Large intestine (tissue), 3 donors: ENCODE measurements at regions not wholly inside any gene's neighbourhood (a gene's known extent, or its start where the extent isn't known, plus 50 kb on each side); places are given as distances from the start of the nearest gene placed in this dataset.
"Not testable (repeated sequence)": the region's sequence is repeated elsewhere in the genome, so short reads cannot be mapped to it uniquely, and the experiment has no call there.

Experiments
- DNase-seq, 2 donors: peaks; one replicate each; pipeline versions ENCODE4 v3.0.0 to v3.0.0-alpha.2; 2013
- H3K27ac ChIP-seq: one replicate; pipeline ENCODE4 v1.5.1; 2013; ENCODE audit warnings: low read length
- H3K27me3 ChIP-seq: 2 replicates; pipeline ENCODE4 v1.6.1; 2013; ENCODE audit warnings: low read length; ENCODE audit not compliant: control insufficient read depth, insufficient read depth
- H3K36me3 ChIP-seq: 2 replicates; pipeline ENCODE4 v1.6.1; 2013; ENCODE audit warnings: low read length; ENCODE audit not compliant: control insufficient read depth, insufficient read depth
- H3K4me1 ChIP-seq: one replicate; pipeline ENCODE4 v1.6.1; 2013; ENCODE audit warnings: low read length; ENCODE audit not compliant: control insufficient read depth, insufficient read depth
- H3K4me3 ChIP-seq: one replicate; pipeline ENCODE4 v1.5.1; 2013; ENCODE audit warnings: low read length
- H3K9me3 ChIP-seq: one replicate; pipeline ENCODE4 v1.6.1; 2013; ENCODE audit warnings: mild to moderate bottlenecking, low read depth, low read length, moderate library complexity; ENCODE audit not compliant: control insufficient read depth
- WGBS: methylation state at CpG from one replicate; pipeline ENCODE4 v1.1.5; 2013; ENCODE audit warnings: low lambda C conversion rate; ENCODE audit not compliant: insufficient coverage; 5-methylcytosine and 5-hydroxymethylcytosine counted together

DNA sequence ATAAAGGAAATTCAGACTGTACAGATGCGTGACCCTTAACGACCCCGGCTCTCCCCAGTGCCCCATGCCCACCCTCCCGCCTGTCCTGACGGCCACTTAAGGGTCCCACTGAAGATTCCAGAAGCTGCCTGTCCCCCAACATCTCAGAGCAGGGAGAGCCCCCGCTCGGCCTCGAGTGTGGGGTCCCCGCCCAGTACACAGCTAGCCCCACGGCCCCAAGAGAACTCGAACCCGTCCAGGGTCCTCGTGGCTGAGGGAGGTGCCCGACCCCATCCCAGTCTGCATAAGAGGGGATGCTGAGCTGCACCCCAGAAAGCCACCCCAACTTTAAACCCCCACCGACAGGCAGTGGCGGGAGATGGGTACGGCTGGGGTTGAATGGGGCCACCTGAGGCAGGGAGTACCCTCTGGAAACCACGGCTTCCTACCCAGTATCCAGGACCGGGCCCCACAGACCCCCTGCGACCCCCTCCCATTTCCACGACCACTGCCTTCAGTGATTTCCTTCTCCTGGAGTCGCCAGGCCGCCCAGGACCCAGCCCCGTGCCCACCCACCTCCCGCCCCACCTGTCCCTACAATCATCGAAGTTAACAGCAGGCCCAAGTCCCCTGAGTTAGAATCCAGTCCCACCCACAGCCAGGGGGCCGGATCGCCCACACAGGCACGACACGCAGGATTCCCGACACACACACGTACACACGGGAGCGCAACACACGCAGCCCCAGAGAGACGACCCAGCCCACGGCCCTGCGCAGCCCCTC is 177.7 kb downstream of the SPATA31A1 start:
- not testable (repeated sequence) for H3K27me3 ChIP-seq, H3K9me3 ChIP-seq, DNase-seq, H3K4me1 ChIP-seq, H3K27ac ChIP-seq, H3K4me3 ChIP-seq, H3K36me3 ChIP-seq
- WGBS = no CpG with 5 or more reads among the region's 38 CpGs

DNA sequence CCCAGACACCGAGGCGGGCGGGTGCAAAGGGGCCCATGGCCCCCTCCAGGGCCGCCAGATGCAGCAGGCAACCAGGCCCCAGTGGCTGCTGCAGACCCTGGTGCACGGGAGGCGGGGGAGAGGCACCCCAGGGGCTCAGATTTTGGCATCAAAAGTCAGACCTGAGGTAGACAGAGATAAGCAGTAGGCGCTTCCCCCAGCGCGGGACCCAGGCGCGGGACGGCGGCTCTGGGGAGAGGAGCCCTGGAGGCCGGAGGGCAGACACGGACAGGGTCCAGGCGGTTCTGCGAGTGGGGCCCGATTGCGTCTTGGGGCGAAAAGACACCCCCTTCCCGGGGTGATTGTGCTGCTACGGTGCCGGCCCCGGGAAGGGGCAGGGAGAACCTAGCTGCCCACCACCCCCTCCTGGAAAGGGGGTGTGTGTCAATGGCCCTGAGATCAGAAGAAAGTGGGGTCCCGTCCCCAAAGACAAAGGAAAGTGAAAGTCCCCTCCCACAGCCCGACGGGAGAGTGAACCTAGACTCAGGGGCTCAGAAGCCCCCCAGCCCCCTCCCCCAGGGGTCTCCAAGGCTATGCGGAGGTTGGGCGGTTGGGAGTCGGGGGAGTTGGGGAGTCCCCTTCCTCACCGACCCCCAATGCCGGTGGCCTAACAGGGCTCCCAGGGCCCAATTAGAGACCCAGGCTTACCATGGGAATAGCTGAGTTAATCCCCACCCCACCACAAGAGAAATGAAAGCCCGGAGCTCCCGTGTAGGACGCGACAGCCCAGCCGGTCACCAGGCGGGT is 178.5 kb downstream of the SPATA31A1 start:
- DNase-seq, H3K36me3 ChIP-seq, H3K4me1 ChIP-seq, H3K4me3 ChIP-seq, H3K27ac ChIP-seq, H3K27me3 ChIP-seq, H3K9me3 ChIP-seq: not testable (repeated sequence)
- no CpG with 5 or more reads among the region's 38 CpGs for WGBS

DNA sequence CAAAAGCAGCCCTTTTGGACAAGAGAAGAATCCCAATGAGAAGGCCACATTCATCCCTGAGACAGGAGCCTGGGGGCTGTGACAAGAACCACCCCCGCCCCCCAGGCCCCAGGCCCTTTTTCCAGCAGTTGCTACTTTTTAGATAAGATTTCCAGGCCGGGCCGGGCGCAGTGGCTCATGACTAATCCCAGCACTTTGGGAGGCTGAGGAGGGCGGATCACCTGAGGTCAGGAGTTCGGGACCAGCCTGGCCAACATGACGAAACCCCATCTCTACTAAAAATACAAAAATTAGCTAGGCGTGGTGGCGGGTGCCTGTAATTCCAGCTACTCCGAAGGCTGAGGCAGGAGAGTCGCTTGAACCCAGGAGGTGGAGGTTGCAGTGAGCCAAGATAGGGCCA is 179.4 kb downstream of the SPATA31A1 start:
- WGBS = no CpG with 5 or more reads among the region's 11 CpGs
- not testable (repeated sequence) for H3K4me1 ChIP-seq, DNase-seq, H3K9me3 ChIP-seq, H3K36me3 ChIP-seq, H3K27me3 ChIP-seq, H3K27ac ChIP-seq, H3K4me3 ChIP-seq

DNA sequence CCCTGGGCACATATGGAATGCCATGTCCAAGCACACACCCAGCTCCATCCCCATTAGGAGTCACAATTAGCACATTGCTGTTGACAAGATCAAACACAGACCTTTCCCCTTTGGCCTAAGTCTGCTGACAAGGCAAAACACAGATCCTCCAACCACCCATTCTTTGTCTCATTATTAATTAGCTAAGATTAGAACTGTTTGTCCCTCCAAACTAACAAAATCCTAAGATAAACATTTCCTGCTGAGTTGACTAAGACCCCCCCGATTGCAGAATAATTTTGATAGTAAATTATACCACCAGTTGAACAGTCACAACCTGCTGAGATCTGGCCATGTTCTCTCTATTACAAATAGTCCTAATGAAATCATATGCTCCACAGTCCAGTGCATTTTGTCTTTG is 186.7 kb downstream of the SPATA31A1 start:
- H3K9me3 ChIP-seq, H3K4me3 ChIP-seq, H3K36me3 ChIP-seq, H3K27ac ChIP-seq, H3K4me1 ChIP-seq, DNase-seq, H3K27me3 ChIP-seq: not testable (repeated sequence)
- WGBS = no CpG with 5 or more reads among the region's 1 CpG

DNA sequence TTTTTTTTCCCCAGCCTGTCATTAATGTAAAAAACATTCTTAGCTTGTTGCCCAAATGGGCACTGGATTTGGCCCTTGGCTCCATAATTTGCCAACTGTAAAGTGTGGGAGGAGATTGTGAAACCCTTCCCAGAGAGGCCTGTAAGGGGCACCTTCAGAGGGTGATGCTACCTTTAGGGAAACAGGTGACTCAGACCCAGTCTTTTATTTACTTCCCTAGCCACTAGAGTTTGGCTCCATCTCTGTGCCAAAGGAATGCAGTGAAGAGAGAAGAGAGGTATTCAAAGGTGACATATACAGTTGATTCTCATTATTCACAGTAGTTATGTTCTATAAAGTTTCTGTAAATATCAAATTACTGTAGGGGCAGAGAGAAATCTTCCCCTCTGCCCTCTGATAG is 189.6 kb downstream of the SPATA31A1 start:
- H3K27me3 ChIP-seq, H3K27ac ChIP-seq, H3K4me1 ChIP-seq, DNase-seq, H3K36me3 ChIP-seq, H3K9me3 ChIP-seq, H3K4me3 ChIP-seq: not testable (repeated sequence)

DNA sequence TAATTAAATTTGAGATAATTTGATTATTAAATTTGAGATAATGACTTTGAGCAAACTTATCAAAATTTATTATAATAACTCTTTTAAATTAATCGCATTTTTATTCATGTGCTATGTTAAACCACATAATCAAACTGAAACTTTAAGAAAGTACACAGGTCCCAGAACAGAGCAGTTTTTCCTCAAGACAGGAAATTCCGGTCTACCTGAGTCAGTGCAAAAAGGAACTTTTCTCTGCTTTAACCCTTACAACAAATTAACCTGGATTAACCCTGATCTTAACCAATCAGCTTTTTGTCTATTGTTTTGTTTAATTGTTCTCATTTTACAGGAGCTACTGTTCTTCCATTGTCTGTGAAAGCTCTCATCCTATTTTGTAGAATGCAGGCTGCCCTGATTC is 195.1 kb downstream of the SPATA31A1 start:
- not testable (repeated sequence) for H3K4me3 ChIP-seq, H3K36me3 ChIP-seq, H3K27me3 ChIP-seq, DNase-seq, H3K4me1 ChIP-seq, H3K9me3 ChIP-seq, H3K27ac ChIP-seq
- WGBS = no CpG with 5 or more reads among the region's 2 CpGs

DNA sequence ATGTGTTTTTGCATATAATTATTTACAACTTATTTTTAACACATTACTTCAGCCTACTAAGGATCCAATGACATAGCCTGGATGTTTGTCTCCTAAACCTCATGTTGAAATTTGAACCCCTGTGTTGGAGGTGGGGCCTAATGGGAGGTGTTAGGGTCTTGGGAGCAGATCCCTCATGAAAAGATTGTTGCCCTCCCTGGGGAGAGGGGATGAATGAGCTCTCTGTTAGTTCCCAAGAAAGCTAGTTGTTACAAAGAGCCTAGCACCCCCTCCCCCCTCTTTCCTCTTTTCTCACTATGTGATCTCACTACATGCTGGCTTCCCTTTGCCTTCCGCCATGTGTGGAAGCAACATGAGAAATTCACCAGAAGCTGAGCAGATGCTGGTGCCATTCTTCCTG is 196.1 kb downstream of the SPATA31A1 start:
- not testable (repeated sequence) for H3K4me3 ChIP-seq, H3K27ac ChIP-seq, H3K36me3 ChIP-seq, H3K27me3 ChIP-seq, H3K9me3 ChIP-seq, DNase-seq, H3K4me1 ChIP-seq
- 100% methylated on average over 1 of the region's 1 CpG for WGBS

DNA sequence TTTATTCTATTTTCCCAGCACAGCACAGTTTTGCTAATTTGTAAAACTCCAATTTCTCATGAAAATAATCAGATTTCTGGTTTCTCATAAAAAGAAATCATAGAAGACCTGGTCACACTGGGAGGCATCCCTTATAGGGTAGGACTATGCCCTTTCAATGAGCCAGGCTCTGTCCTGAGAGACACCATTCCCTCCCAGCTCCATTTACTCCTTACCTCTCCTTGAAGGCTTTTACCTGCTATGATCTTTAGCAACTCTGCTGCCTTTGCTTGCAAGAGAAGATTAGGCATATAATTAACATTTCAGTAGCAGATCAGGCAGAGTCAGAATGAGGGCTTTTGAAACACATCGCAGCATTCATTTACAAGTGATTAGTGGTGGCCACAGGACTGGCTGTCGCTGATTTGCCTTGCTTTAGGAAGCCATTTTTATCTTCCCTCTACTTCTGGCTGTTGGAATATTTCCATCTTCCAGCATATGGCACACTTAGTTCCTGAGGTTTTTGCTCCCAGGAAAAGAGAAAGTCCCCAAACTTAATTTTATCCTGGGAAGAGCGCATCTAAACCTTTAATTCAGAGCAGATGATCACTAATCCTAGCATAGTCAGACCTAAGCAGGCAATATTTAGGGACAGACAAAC is 196.9 kb downstream of the SPATA31A1 start:
- not testable (repeated sequence) for H3K9me3 ChIP-seq, H3K4me1 ChIP-seq, H3K36me3 ChIP-seq, DNase-seq, H3K27ac ChIP-seq, H3K27me3 ChIP-seq, H3K4me3 ChIP-seq
- no CpG with 5 or more reads among the region's 3 CpGs for WGBS

DNA sequence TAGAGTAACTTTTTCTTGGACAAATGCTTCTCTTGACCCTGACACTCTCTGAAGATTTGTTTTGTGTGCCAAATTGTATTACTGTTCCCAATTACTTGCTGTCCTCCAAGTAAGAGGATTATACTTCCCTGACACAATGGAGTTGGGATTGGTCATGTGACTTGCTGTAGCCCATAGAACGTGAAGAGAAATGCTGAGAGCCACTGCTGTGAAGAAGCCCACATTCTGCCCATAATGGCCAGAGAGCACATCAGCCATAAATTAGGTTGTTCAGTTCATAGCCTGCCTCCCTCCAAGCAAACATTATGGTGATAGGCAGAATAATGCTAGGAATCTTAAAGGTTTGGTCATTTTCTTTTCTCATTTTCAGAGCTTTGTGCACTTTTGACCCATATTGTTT is 198.9 kb downstream of the SPATA31A1 start:
- not testable (repeated sequence) for H3K27ac ChIP-seq, DNase-seq, H3K4me1 ChIP-seq, H3K27me3 ChIP-seq, H3K9me3 ChIP-seq, H3K36me3 ChIP-seq, H3K4me3 ChIP-seq
- WGBS = no CpG with 5 or more reads among the region's 1 CpG

DNA sequence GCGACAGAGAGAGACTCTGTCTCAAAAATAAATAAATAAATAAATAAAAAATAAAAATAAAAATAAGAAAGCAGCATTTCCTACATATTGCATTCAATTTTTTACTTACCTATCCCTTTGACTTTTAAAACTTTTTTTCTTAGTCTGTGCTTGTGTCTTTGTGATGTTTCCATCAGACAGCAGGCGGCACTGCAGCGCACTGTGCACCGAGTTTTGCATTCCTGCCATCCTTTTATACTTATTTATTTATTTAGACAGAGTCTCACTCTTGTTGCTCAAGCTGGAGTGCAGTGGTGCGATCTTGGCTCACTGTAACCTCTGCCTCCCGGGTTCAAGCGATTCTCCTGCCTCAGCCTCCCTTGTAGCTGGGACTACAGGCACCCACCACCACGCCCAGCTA is 203.9 kb downstream of the SPATA31A1 start:
- not testable (repeated sequence) for H3K36me3 ChIP-seq, H3K27me3 ChIP-seq, DNase-seq, H3K9me3 ChIP-seq, H3K4me1 ChIP-seq, H3K4me3 ChIP-seq, H3K27ac ChIP-seq
- 86% methylated on average over 1 of the region's 8 CpGs for WGBS
